GM12874 (cell line): ENCODE measurements at regions not wholly inside any gene's neighbourhood (a gene's known extent, or its start where the extent isn't known, plus 50 kb on each side); places are given as distances from the start of the nearest gene placed in this dataset.

Experiments used
- TF ChIP-seq, protein P1 (sequence below): IDR thresholded peaks from 2 replicates; pipeline ENCODE4 v1.5.1; 2011; ENCODE audit warnings: low read depth, mild to moderate bottlenecking, control low read depth, low read length, moderate library complexity; ENCODE audit not compliant: insufficient read depth

DNA sequence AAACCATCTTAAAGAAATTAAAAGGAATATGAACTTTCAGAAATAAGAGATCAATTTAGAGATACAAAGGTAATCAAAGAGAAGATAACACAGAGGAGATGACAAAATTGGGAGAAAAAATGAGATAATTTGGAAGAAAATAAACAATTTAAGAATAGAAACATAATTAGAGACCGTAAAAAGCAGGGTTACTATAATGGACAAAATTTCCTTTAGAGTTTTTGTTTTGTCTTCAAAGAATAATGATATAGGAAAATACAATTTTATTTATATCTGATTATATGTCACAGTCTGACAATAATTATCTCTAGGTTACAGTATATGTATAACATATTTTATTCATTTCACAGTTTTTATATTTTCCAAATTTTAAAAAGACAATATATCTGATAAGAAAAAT lies 716.4 kb upstream of the ZNF804A start:
- TF ChIP-seq, protein P1, sequence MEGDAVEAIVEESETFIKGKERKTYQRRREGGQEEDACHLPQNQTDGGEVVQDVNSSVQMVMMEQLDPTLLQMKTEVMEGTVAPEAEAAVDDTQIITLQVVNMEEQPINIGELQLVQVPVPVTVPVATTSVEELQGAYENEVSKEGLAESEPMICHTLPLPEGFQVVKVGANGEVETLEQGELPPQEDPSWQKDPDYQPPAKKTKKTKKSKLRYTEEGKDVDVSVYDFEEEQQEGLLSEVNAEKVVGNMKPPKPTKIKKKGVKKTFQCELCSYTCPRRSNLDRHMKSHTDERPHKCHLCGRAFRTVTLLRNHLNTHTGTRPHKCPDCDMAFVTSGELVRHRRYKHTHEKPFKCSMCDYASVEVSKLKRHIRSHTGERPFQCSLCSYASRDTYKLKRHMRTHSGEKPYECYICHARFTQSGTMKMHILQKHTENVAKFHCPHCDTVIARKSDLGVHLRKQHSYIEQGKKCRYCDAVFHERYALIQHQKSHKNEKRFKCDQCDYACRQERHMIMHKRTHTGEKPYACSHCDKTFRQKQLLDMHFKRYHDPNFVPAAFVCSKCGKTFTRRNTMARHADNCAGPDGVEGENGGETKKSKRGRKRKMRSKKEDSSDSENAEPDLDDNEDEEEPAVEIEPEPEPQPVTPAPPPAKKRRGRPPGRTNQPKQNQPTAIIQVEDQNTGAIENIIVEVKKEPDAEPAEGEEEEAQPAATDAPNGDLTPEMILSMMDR, result no peak

- TF ChIP-seq, protein P1, result no peak
These were observed 705.9 kb upstream of the ZNF804A start for GRCh38 chr2:183892315-183892941.

DNA sequence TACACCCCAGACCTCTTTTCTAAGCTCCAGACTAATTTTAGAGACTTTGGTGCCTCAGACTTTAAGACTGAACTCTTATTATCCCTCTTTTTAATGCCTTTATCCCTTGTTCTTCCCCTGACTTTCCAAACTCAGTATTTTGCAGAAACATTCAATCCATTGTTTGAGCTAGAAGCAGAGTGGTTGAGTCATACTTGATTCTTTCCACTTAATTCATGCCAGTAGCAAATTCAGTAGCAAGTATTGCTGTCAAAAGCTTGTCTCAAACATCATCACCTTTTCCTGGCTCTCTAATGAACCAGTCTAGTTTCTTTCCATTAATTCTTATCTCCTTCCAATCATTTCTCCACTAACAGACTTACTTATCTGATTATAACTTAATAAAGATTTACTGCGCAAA lies 699.7 kb upstream of the ZNF804A start:
- TF ChIP-seq, protein P1, result no peak

- TF ChIP-seq, protein P1, result no peak
These were observed 696.4 kb upstream of the ZNF804A start for GRCh38 chr2:183901931-183902330.

GRCh38 chr2:183903026-183903425 lies 695.3 kb upstream of the ZNF804A start:
- TF ChIP-seq, protein P1, result no peak

- TF ChIP-seq, protein P1, result no peak
These were observed 679.2 kb upstream of the ZNF804A start for GRCh38 chr2:183919167-183919566.

DNA sequence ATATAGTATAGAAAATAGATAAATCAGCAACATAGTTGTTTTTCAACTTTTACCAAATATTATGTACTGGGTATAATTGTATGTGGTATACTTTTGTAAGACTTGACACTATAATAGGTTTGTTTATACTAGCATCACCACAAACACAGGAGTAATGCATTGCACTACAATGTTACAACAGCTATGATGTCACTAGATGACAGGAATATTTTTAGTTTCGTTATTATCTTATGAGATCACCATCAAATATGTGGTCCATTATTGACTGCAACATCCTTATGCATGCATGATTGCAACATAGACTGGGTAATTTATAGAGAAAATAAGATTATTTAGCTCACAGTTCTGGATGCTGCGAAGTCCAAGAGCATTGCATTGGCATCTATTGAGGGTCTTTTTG lies 678.4 kb upstream of the ZNF804A start:
- TF ChIP-seq, protein P1, result no peak
